GM19238 (cell line): ENCODE measurements at regions not wholly inside any gene's neighbourhood (a gene's known extent, or its start where the extent isn't known, plus 50 kb on each side); places are given as distances from the start of the nearest gene placed in this dataset.

Experiments used
- DNase-seq: peaks from one replicate; pipeline ENCODE4 v3.0.0; 2011; ENCODE audit warnings: low spot score; ENCODE audit not compliant: insufficient read length

- no peak for DNase-seq
These were observed 395.7 kb downstream of the TRIML1 start for GRCh38 chr4:188534917-188535316.

DNA sequence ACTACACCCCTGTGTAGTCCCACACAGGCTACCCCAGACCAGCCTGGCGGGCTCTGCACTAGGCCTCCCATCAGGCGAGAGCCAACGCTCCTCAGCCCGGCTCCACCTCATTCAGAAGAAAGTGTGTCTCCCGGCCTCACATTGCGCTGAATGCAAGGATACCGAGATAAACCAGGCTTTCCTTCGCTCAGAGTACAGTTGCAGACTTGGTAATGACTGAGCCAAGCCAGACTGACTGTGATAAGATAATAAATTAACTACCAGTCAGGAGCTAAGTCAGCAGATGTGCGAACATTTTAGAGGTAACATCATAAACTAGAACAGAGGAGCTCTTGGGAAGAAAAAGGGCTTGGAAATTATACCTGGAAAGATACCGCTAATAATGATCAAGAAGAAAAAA, 397.6 kb downstream of the TRIML1 start:
- no peak for DNase-seq

- no peak for DNase-seq
These were observed 411.1 kb downstream of the TRIML1 start for GRCh38 chr4:188550296-188550695.

DNA sequence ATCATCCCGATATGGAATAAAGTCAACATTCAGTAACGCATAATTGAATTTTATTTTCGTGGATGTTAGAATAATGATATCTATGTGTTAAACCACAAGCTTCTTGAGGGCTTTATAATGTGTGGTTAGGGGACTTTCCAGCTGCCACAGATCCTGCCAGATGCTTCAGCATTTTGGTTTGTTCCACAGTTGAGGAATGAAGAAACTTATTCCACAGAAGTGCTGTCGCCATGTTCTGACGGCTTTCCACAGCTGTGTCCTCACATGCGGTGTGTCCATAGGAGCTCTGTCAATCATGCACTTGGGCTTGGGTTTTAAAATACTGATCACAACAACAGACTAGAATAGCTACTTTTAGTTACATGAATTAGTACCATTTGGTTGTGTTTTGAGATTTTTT, 411.9 kb downstream of the TRIML1 start:
- no peak for DNase-seq

DNA sequence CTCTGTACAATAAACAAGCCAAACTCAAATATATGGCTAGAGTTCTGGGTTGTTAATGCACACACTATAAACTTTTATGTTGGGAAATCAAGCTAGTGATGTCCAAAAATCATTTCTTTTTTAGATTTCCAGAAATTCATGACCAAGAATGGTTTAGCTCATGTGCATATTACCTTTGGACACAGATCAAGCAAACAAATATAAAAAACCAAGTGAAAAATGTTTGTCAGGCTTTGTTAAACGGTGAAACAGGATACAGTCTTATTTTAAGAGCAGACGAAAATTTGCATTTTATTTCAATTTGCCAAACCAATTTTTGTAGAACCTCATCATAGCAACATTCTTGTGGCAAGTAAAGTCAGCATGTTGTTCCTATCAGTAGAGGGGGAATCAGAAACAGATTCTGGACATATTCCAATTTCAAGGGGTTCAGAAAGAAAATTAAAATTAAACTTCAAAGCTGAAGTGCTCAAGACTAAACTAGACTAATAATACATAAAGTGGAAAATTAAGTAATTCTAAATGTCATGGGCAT, 413.6 kb downstream of the TRIML1 start:
- no peak for DNase-seq

GRCh38 chr4:188554413-188554812, 415.2 kb downstream of the TRIML1 start:
- DNase-seq = no peak

DNA sequence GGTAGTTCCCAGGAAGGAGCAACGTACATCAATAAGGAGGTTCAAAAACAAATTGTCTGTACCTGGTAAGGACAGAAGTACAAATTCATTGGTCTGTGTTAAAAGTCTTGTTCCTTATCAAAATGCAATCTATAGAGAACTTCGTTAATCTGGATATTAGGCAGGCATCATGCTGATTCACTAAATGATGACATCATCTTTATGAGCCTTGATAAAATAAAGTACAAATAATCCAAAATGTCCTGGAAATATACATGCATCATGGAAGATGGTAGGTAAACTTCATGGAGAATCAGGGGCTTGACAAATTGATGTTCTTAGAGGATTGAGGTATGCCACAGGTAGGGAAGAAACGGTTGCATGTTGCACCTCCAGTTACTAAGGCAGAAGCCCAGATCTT, 433.9 kb downstream of the TRIML1 start:
- no peak for DNase-seq

DNA sequence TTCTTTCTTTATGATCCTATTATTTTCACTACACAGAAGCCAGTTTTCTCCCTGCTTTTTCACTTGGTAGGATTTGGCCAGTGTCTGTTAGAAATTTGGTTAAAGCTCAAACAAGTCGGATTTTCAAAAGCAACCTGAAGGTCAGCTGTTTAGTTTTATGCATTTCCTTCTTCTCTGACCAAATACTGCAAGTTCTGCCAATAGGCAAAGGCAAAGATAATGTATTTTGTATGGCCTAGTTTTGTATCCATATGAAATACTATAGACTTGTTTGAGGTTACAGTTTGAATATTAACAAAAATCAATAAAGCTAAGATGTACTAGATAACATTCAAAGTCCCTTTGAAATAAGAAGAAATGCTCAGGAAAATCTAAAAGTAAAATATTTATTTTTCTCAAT, 439.4 kb downstream of the TRIML1 start:
- DNase-seq = no peak

- no peak for DNase-seq
These were observed 456.8 kb downstream of the TRIML1 start for GRCh38 chr4:188596021-188596420.

- no peak for DNase-seq
These were observed 464.4 kb downstream of the TRIML1 start for GRCh38 chr4:188603646-188604045.

DNA sequence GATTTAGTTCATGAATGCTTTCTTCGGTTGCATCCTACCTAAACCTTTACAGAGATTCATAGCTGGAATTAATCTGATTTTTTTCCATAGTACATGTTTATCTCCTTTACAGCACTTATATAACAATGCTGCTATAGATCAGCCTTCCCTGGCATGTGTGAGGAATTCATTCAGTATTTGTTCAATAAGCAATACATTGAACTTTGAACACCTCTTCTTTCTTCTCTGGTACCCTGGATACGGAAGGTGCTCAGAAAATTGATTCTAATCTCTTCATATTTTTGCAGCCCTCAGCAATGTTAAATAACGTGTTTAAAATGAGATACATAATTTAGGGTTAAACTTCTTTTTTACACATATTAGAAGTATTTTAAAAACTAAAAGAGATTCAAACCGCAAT, 467.4 kb downstream of the TRIML1 start:
- DNase-seq = no peak

GRCh38 chr4:188611143-188611542, 471.9 kb downstream of the TRIML1 start:
- DNase-seq = no peak

DNA sequence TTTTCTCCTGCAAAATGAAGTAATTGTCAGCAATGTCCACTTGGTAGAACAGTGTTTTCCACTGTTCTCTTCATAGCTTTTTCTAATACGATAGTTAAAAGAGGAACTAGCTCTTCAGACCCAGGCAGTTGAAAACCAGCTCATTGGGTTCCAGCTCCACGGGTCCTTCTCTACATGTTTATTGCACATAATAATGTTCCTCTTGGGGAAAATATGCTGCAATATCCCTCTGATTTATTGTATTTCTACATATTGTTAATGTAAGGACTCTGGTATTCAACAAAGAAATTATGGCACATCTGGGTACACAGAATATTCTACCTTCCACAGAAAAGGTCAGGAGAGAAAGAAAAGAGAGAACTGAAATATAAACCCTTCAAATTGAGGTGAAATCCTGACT, 473.4 kb downstream of the TRIML1 start:
- DNase-seq = no peak

- no peak for DNase-seq
These were observed 474.7 kb downstream of the TRIML1 start for GRCh38 chr4:188613976-188614375.

GRCh38 chr4:188619456-188620149, 480.4 kb downstream of the TRIML1 start:
- DNase-seq = no peak

- DNase-seq = no peak
These were observed 481.4 kb downstream of the TRIML1 start for GRCh38 chr4:188620608-188621007.

DNA sequence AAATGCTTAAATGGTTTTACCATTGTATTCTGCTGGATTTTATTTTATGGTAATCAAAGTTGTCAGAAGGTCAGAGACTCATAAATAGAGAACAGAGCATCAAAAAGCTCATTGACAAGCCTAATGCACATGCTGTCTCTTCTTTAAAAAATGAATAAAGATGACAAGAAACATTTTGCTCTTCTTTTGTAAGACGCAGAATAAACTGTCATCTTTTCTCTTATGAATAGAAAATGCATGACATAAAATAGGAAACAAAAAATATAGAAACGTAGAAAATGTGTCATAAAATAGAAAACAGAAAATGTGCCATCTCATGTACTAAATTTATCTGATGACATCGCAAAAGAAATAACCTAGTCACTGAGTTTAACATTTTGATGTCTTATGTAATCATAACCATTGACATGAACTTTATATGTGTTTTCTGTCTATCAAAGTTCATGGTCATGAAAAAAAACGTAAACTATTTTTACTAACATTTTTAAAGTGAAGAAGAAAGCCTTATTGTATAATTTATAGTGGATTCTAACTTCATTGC, 484.1 kb downstream of the TRIML1 start:
- DNase-seq = no peak

DNA sequence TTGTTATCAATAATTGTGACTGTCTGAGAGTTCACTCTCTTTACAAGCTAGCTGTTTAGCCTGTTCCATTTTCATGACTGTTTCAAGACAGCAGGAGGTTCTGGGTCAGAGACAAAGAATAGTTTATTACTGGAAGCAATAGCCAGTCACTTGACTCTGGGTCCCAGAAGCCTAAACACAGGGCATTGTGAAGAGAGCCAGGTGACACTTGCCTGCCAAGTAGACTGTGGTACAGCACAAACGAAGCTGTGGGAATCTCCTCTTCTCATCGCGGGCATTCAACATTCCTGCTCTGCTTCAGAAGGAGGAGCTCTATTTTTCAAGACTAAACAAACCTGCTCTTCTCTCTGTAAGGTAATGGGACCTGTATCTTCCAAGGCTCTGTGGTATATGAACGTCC, 485.1 kb downstream of the TRIML1 start:
- DNase-seq = no peak

DNA sequence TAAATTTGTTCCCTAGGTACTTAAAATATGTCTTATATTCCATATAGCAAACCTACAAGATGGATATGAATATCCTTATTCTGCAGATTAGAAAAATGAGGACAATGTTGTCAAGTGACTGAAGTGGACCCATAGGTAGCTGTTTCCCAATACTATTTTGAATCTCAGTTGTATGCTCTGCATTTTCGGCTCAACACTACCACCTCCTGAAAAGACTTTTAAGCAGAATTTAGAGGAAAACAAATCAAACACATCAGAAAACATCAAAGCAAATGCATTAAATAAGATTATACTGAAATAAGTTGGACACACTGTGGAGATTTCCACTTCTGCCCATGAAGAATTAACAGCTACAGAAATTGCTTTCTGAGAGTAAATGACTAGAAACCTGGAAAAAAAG, 488.7 kb downstream of the TRIML1 start:
- DNase-seq = no peak

DNA sequence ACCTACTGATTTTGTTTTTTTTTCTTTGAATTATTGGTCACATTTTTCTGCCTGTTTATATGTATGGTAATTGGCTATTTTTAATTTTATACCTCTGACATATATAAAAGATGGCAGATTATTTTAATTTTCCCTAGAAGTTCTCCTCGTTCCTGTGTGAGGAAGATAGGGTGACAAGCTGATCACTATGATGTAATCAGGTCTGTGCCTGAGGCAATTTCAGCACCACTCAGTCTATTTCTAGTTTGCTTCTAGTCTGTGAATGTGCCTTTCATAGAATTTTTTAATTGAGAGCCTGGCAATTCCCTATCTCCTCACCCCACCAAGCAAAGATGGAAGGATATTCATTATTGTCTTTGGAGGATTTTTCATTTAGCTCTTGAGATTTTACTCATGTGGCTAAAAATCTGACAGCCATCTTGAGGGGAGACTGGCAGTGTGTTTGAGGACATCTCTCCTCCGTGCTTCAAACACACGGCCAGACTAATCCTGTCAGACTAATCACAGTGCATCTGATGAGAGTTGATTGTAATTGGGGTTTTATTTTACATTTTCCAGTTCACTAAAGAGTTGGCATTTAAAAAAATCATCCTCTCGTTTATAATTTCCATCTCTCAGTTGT, 500.3 kb downstream of the TRIML1 start:
- DNase-seq = no peak

DNA sequence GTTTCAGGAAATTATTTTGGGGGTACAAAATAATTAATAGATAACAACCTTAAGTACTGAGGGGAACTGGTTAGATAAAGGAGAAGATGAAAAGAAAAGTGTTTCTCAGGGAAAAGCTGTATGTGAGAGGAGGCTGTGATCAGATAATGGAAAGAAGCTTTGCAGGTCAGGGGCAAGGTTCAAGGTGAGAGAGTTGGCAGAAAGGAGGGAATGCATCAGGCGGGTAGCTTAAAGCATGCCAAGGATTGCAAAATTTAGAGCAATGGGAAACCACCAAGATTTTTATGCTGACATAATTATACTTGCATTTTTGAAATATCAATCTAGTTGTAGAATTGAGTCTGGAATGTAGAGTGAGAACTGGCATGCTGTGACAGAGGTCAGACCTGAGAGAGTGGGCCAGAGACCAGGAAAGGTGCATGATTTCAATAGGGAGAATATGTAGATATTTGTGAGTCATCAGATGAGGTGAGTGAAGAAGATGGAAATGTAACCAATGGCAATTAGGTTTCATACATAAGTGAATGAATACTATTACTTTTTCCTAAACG, 508.7 kb downstream of the TRIML1 start:
- no peak for DNase-seq

DNA sequence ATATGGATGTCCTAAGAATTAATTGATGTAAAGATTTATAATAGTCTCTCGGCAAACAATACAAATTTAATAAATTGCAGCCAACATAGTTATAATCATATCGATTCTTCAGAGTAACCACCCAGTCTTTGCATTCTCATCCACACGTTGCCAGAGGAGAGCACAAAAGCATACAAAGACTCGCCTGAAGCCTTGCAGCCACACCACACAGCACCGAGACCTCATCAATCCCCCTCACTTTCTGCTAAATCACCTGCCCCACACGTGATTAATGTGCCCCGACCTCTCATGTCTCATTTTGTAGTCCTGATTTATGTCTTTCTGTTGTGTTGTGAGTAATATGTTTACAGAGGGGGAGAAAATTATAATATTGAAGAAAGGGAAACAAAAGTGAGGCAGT, 510.4 kb downstream of the TRIML1 start:
- DNase-seq = no peak

GRCh38 chr4:188650516-188650915, 511.3 kb downstream of the TRIML1 start:
- DNase-seq = no peak
